OCI-LY1 (cell line): ENCODE measurements at regions not wholly inside any gene's neighbourhood (a gene's known extent, or its start where the extent isn't known, plus 50 kb on each side); places are given as distances from the start of the nearest gene placed in this dataset.

Source experiments
- H2AFZ ChIP-seq: fragments of 200-600 bp; sonication (generic), shearing (Covaris generic); 2 replicates; pipeline ENCODE4 v1.6.0; 2014; ENCODE audit warnings: antibody characterized with exemption, mild to moderate bottlenecking, low read length
- H3F3A ChIP-seq: fragments of 200-600 bp; sonication (generic), shearing (Covaris generic); 2 replicates; pipeline ENCODE4 v1.6.0; 2014; ENCODE audit warnings: mild to moderate bottlenecking, antibody characterized with exemption, low read length, moderate library complexity; ENCODE audit not compliant: insufficient read depth
- H3K27ac ChIP-seq: fragments of 200-600 bp; sonication (generic); 2 replicates; pipeline ENCODE4 v1.5.1; 2014; ENCODE audit warnings: low read length, mixed run types, mild to moderate bottlenecking, low read depth; ENCODE audit not compliant: poor library complexity, severe bottlenecking
- H3K27me3 ChIP-seq: fragments of 200-600 bp; sonication (generic); 2 replicates; pipeline ENCODE4 v1.6.0; 2014; ENCODE audit warnings: antibody characterized with exemption, mild to moderate bottlenecking, low read length, moderate library complexity; ENCODE audit not compliant: insufficient read depth
- H3K36me3 ChIP-seq: fragments of 200-600 bp; sonication (generic); 2 replicates; pipeline ENCODE4 v1.6.1; 2014; ENCODE audit warnings: mild to moderate bottlenecking, antibody characterized with exemption, low read length, moderate library complexity, mixed read lengths; ENCODE audit not compliant: insufficient read depth
- H3K4me1 ChIP-seq: fragments of 200-600 bp; sonication (generic); 2 replicates; pipeline ENCODE4 v1.5.1; 2014; ENCODE audit warnings: mild to moderate bottlenecking, low read length, moderate library complexity; ENCODE audit not compliant: insufficient read depth, severe bottlenecking
- H3K4me2 ChIP-seq: fragments of 200-600 bp; sonication (generic), shearing (Covaris generic); 2 replicates; pipeline ENCODE4 v1.6.1; 2014; ENCODE audit warnings: low read length
- H3K4me3 ChIP-seq: fragments of 200-600 bp; sonication (generic); 2 replicates; pipeline ENCODE4 v1.5.1; 2014; ENCODE audit warnings: low read length, low read depth, mild to moderate bottlenecking, mixed read lengths; ENCODE audit not compliant: poor library complexity, severe bottlenecking
- H3K79me2 ChIP-seq: fragments of 200-600 bp; shearing (Covaris generic); 2 replicates; pipeline ENCODE4 v1.6.1; 2016; ENCODE audit warnings: mixed run types, low read length, mixed read lengths; ENCODE audit not compliant: insufficient read depth
- H3K9ac ChIP-seq: fragments of 200-600 bp; sonication (generic), shearing (Covaris generic); 2 replicates; pipeline ENCODE4 v1.6.1; 2014; ENCODE audit warnings: mild to moderate bottlenecking, low read length, mixed read lengths
- H3K9me2 ChIP-seq: fragments of 200-600 bp; sonication (generic), shearing (Covaris generic); 2 replicates; pipeline ENCODE4 v1.6.1; 2014; ENCODE audit warnings: low read depth, mild to moderate bottlenecking, low read length, mixed read lengths
- H3K9me3 ChIP-seq: fragments of 200-600 bp; shearing (Covaris generic); 2 replicates; pipeline ENCODE4 v1.6.1; 2014; ENCODE audit warnings: low read length, mixed read lengths
- H4K20me1 ChIP-seq: fragments of 200-600 bp; sonication (generic), shearing (Covaris generic); 2 replicates; pipeline ENCODE4 v1.6.0; 2016; ENCODE audit warnings: mild to moderate bottlenecking, low read length; ENCODE audit not compliant: insufficient read depth
- CTCF ChIP-seq: fragments of 200-600 bp; sonication (generic), shearing (Covaris generic); IDR thresholded peaks from 2 replicates; pipeline ENCODE4 v1.5.1; 2017; ENCODE audit warnings: mild to moderate bottlenecking, antibody characterized with exemption, low read length, moderate library complexity, mixed read lengths
- EZH2 ChIP-seq: fragments of 200-600 bp; sonication (generic), shearing (Covaris generic); IDR thresholded peaks from 2 replicates; pipeline ENCODE4 v1.8.0; 2017; ENCODE audit warnings: borderline replicate concordance, mixed run types, mild to moderate bottlenecking, antibody characterized with exemption, low read length, moderate library complexity, mixed read lengths

GRCh38 chr21:19256934-19257660, 853.5 kb upstream of the TMPRSS15 start:
- no peaks in the 10 kb centered on the region for H3K79me2 ChIP-seq

DNA sequence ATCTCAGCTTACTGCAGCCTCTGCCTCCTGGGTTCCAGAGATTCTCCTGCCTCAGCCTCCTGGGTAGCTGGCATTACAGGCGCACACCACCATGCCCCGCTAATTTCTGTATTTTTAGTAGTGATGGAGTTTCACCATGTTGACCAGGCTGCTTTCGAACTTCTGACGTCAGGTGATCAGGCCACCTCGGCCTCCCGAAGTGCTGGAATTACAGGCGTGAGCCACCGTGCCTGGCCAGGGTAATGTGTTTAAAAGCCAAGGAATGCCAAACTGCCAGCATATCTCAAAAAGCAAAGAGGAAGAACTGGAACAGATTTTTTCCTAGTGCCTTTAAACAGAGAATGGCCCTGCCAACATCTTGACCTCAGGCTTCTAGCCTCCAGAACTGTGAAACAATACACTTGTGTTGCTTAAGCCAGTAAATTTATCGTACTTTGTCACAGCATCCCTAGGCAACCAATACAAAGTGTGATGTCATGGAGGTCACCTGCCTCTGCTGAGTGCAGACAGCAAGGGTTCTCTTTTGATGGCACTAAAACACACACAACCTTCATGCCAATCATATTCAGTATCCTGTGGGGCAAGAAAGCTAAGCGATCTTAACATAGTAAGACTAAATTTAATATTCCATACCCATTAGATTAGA, 858.3 kb upstream of the TMPRSS15 start:
- H3K9me3 ChIP-seq, result no peaks in the 10 kb centered on the region
- H3K4me1 ChIP-seq, result no peaks in the 10 kb centered on the region
- TF ChIP-seq EZH2 (no peak), CTCF (no peak)
- H3K9me2 ChIP-seq, result no peaks in the 10 kb centered on the region
- no peak overlapping the region for H3K4me3 ChIP-seq
- H3F3A ChIP-seq, result no peaks in the 10 kb centered on the region
- H3K27me3 ChIP-seq, result no peaks in the 10 kb centered on the region
- H3K4me2 ChIP-seq, result no peak overlapping the region
- no peak overlapping the region for H3K9ac ChIP-seq
- no peaks in the 10 kb centered on the region for H3K36me3 ChIP-seq
- no peak overlapping the region for H3K27ac ChIP-seq
- H3K79me2 ChIP-seq, result no peaks in the 10 kb centered on the region
- no peak overlapping the region for H2AFZ ChIP-seq
- no peaks in the 10 kb centered on the region for H4K20me1 ChIP-seq

More at GRCh38 chr21:19256934-19257660, 853.5 kb upstream of the TMPRSS15 start:
- no peak overlapping the region for H3K9ac ChIP-seq
- H3K9me2 ChIP-seq, result no peaks in the 10 kb centered on the region
- H3K27me3 ChIP-seq, result no peaks in the 10 kb centered on the region
- no peak overlapping the region for H2AFZ ChIP-seq
- H3K4me3 ChIP-seq, result no peak overlapping the region
- H3K4me2 ChIP-seq, result no peak overlapping the region
- no peaks in the 10 kb centered on the region for H3K36me3 ChIP-seq
- H3F3A ChIP-seq, result no peaks in the 10 kb centered on the region
- H3K27ac ChIP-seq, result no peak overlapping the region
- H3K9me3 ChIP-seq, result no peaks in the 10 kb centered on the region
- no peaks in the 10 kb centered on the region for H4K20me1 ChIP-seq
- H3K4me1 ChIP-seq, result no peaks in the 10 kb centered on the region
- no peak for TF ChIP-seq CTCF
- TF ChIP-seq EZH2, result no peak

DNA sequence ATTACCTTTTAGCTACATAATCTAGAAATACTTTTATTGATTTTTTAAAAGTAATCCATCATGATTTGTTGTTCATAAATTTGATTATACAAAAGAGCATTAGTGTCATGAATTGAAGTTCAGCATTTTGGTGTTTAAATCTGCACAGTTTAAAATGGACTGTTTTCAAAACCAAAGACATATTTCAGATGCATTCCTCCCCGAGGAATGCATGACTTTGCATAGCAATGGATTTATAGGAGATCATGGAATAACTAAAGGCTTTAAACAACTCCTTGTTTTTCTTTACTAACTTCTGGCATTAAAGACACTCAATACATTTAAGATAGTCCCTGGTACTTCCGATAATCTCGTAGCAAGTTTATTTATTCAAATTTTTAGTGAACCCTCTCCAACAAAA, 863.1 kb upstream of the TMPRSS15 start:
- H3K4me1 ChIP-seq, result no peaks in the 10 kb centered on the region
- no peaks in the 10 kb centered on the region for H4K20me1 ChIP-seq
- no peaks in the 10 kb centered on the region for H3F3A ChIP-seq
- H3K9ac ChIP-seq, result no peak overlapping the region
- TF ChIP-seq EZH2, result no peak
- no peak for TF ChIP-seq CTCF
- H3K79me2 ChIP-seq, result no peaks in the 10 kb centered on the region
- no peak overlapping the region for H3K4me2 ChIP-seq
- H3K4me3 ChIP-seq, result no peak overlapping the region
- H3K9me2 ChIP-seq, result no peaks in the 10 kb centered on the region
- H3K36me3 ChIP-seq, result no peaks in the 10 kb centered on the region
- no peaks in the 10 kb centered on the region for H3K27me3 ChIP-seq
- no peak overlapping the region for H2AFZ ChIP-seq
- no peaks in the 10 kb centered on the region for H3K9me3 ChIP-seq
- H3K27ac ChIP-seq, result no peak overlapping the region
